Liver (tissue), 8 donors: ENCODE measurements at regions not wholly inside any gene's neighbourhood (a gene's known extent, or its start where the extent isn't known, plus 50 kb on each side); places are given as distances from the start of the nearest gene placed in this dataset.

Source experiments
- DNase-seq: peaks from one replicate; pipeline ENCODE4 v3.0.0-alpha.2; 2017; ENCODE audit warnings: low spot score
- H3K27ac ChIP-seq, 2 donors: one replicate each; pipeline ENCODE4 v1.7.0; 2013; ENCODE audit warnings: inconsistent platforms in 2 of 2, low read length in 2 of 2, control low read depth in 1 of 2, low read depth in 1 of 2, mild to moderate bottlenecking in 1 of 2
- H3K27me3 ChIP-seq, 4 donors: one replicate each; pipeline versions ENCODE4 v1.6.1 to v1.7.0; 2013; ENCODE audit warnings: low read length in 3 of 4, inconsistent platforms in 1 of 4, mild to moderate bottlenecking in 1 of 4, moderate library complexity in 1 of 4; ENCODE audit not compliant: control insufficient read depth in 4 of 4, insufficient read depth in 4 of 4
- H3K36me3 ChIP-seq, 4 donors: one replicate each; pipeline versions ENCODE4 v1.6.1 to v1.7.0; 2013; ENCODE audit warnings: low read length in 3 of 4, mild to moderate bottlenecking in 3 of 4, low read depth in 1 of 4, moderate library complexity in 1 of 4; ENCODE audit not compliant: control insufficient read depth in 4 of 4, insufficient read depth in 3 of 4
- H3K4me1 ChIP-seq, 4 donors: one replicate each; pipeline versions ENCODE4 v1.6.1 to v1.7.0; 2013; ENCODE audit warnings: low read length in 3 of 4, mild to moderate bottlenecking in 3 of 4, moderate library complexity in 1 of 4; ENCODE audit not compliant: control insufficient read depth in 4 of 4, insufficient read depth in 4 of 4
- H3K4me3 ChIP-seq, 3 donors: one replicate each; pipeline versions ENCODE4 v1.6.1 to v1.7.0; 2013; ENCODE audit warnings: low read length in 3 of 3, control low read depth in 1 of 3, low read depth in 1 of 3, mild to moderate bottlenecking in 1 of 3
- H3K9ac ChIP-seq, 2 donors: one replicate each; pipeline ENCODE4 v1.7.0; 2013; ENCODE audit warnings: low read length in 2 of 2, mild to moderate bottlenecking in 2 of 2, moderate library complexity in 2 of 2, control low read depth in 1 of 2, low read depth in 1 of 2
- H3K9me3 ChIP-seq, 4 donors: one replicate each; pipeline versions ENCODE4 v1.6.1 to v1.7.0; 2013; ENCODE audit warnings: low read length in 3 of 4; ENCODE audit not compliant: control insufficient read depth in 4 of 4
- ATF3 ChIP-seq: IDR thresholded peaks from 2 replicates; pipeline ENCODE4 v1.6.1; 2016; ENCODE audit warnings: antibody characterized with exemption
- CTCF ChIP-seq: fragments of 150-350 bp; IDR thresholded peaks from 2 replicates; pipeline ENCODE4 v1.5.1; 2017; ENCODE audit warnings: improper control_type of control experiment, low read depth, low read length; ENCODE audit not compliant: missing input control
- EGR1 ChIP-seq, 2 donors: IDR thresholded peaks; 2 replicates each; pipeline ENCODE4 v1.6.1; 2016 to 2018; ENCODE audit warnings: antibody characterized with exemption in 2 of 2, low read depth in 2 of 2
- FOXA1 ChIP-seq: IDR thresholded peaks from 2 replicates; pipeline ENCODE4 v1.6.1; 2016; ENCODE audit warnings: antibody characterized with exemption
- FOXA2 ChIP-seq: IDR thresholded peaks from 2 replicates; pipeline ENCODE4 v1.6.1; 2016; ENCODE audit warnings: antibody characterized with exemption
- GABPA ChIP-seq, 2 donors: IDR thresholded peaks in 1 of 2; conservative IDR thresholded peaks in 1 of 2; 2 replicates each; pipeline ENCODE4 v1.6.1; 2016; ENCODE audit warnings: antibody characterized with exemption in 2 of 2, mild to moderate bottlenecking in 1 of 2, moderate library complexity in 1 of 2
- HNF4A ChIP-seq, 2 donors: conservative IDR thresholded peaks; 2 replicates each; pipeline ENCODE4 v1.6.1; 2016; ENCODE audit warnings: antibody characterized with exemption in 2 of 2, mild to moderate bottlenecking in 2 of 2
- HNF4G ChIP-seq: IDR thresholded peaks from 2 replicates; pipeline ENCODE4 v1.6.1; 2016; ENCODE audit warnings: antibody characterized with exemption
- JUND ChIP-seq, 2 donors: IDR thresholded peaks; 2 replicates each; pipeline ENCODE4 v1.6.1; 2016; ENCODE audit warnings: antibody characterized with exemption in 2 of 2
- MAX ChIP-seq: IDR thresholded peaks from 2 replicates; pipeline ENCODE4 v1.6.1; 2016; ENCODE audit warnings: antibody characterized with exemption
- NR2F2 ChIP-seq: IDR thresholded peaks from 2 replicates; pipeline ENCODE4 v1.6.1; 2016; ENCODE audit warnings: antibody characterized with exemption
- RAD21 ChIP-seq, 2 donors: IDR thresholded peaks; 2 replicates each; pipeline ENCODE4 v1.6.1; 2016; ENCODE audit warnings: antibody characterized with exemption in 2 of 2, mild to moderate bottlenecking in 2 of 2
- REST ChIP-seq: IDR thresholded peaks from 2 replicates; pipeline ENCODE4 v1.6.1; 2016; ENCODE audit warnings: antibody characterized with exemption, mild to moderate bottlenecking
- RXRA ChIP-seq, 2 donors: IDR thresholded peaks; 2 replicates each; pipeline ENCODE4 v1.6.1; 2017 to 2018; ENCODE audit warnings: antibody characterized with exemption in 2 of 2, mild to moderate bottlenecking in 1 of 2
- TAF1 ChIP-seq: conservative IDR thresholded peaks from 2 replicates; pipeline ENCODE4 v1.6.1; 2016; ENCODE audit warnings: antibody characterized with exemption, mild to moderate bottlenecking
- YY1 ChIP-seq: IDR thresholded peaks from 2 replicates; pipeline ENCODE4 v1.6.1; 2016; ENCODE audit warnings: antibody characterized with exemption, mild to moderate bottlenecking
- ZBTB33 ChIP-seq: IDR thresholded peaks from 2 replicates; pipeline ENCODE4 v1.6.1; 2016; ENCODE audit warnings: antibody characterized with exemption
- WGBS: extraction: QIAGEN DNeasy Blood & Tissue Kit; methylation state at CpG from one replicate; pipeline ENCODE4 v1.1.7; 2013; 5-methylcytosine and 5-hydroxymethylcytosine counted together
- donor health status: healthy.
- donor health status: healthy.
- donor health status: healthy.
- donor health status: healthy.
- donor health status: healthy.

- Histone ChIP-seq H3K4me1 (no peaks in the 10 kb centered on the region), H3K4me3 (no peak overlapping the region), H3K36me3 (no peaks in the 10 kb centered on the region), H3K27me3 (no peaks in the 10 kb centered on the region), H3K27ac (no peak overlapping the region), H3K9ac (no peak overlapping the region), H3K9me3 (peaks cover 0 to 3% (median 0%) of the 10 kb centered on the region in 4 donors)
- no peak for DNase-seq
- 57% methylated on average over 2 of the region's 2 CpGs for WGBS
- no peak for TF ChIP-seq ZBTB33
- no peak for TF ChIP-seq RXRA (IDR thresholded peaks at IDR 0.05)
- TF ChIP-seq FOXA2, result no peak
- no peak for TF ChIP-seq RAD21 (IDR thresholded peaks at IDR 0.05)
- no peak for TF ChIP-seq NR2F2
- TF ChIP-seq REST, result no peak
- no peak for TF ChIP-seq EGR1 (IDR thresholded peaks at IDR 0.05; ENCODE audit: low read depth in 2 of 2)
- TF ChIP-seq CTCF, result no peak
- no peak for TF ChIP-seq FOXA1
- TF ChIP-seq HNF4G, result no peak
Measured at GRCh38 chr18:72171596-72171995, 372.5 kb downstream of the CBLN2 start.

GRCh38 chr18:72161691-72162090 is 382.5 kb downstream of the CBLN2 start:
- WGBS, result 66% methylated on average over 1 of the region's 1 CpG
- no peak overlapping the region for H3K9ac ChIP-seq
- DNase-seq, result no peak
- no peak overlapping the region for H3K27ac ChIP-seq
- no peaks in the 10 kb centered on the region for H3K36me3 ChIP-seq
- no peaks in the 10 kb centered on the region for H3K27me3 ChIP-seq
- peaks cover 0 to 10% (median under 1%) of the 10 kb centered on the region in 4 donors for H3K4me1 ChIP-seq
- H3K4me3 ChIP-seq, result no peak overlapping the region
- H3K9me3 ChIP-seq, result no peaks in the 10 kb centered on the region
- TF ChIP-seq NR2F2 (no peak), FOXA1 (no peak), MAX (no peak), HNF4A (conservative IDR thresholded peaks at IDR 0.05) (no peak), REST (no peak), TAF1 (no peak), GABPA (IDR thresholded peaks at IDR 0.05 in 1 of 2, conservative IDR thresholded peaks at IDR 0.05 in 1 of 2) (no peak), JUND (IDR thresholded peaks at IDR 0.05) (no peak), FOXA2 (no peak), EGR1 (IDR thresholded peaks at IDR 0.05; ENCODE audit: low read depth in 2 of 2) (no peak), ATF3 (no peak), YY1 (no peak), RAD21 (IDR thresholded peaks at IDR 0.05) (no peak), CTCF (no peak)
